GM12872 (cell line): ENCODE measurements at regions not wholly inside any gene's neighbourhood (a gene's known extent, or its start where the extent isn't known, plus 50 kb on each side); places are given as distances from the start of the nearest gene placed in this dataset.

Source experiments
- TF ChIP-seq, protein P1 (sequence below): IDR thresholded peaks from 3 replicates; pipeline ENCODE4 v1.5.1; 2011; ENCODE audit warnings: low read depth, mild to moderate bottlenecking, low read length, moderate library complexity; ENCODE audit not compliant: insufficient read depth

DNA sequence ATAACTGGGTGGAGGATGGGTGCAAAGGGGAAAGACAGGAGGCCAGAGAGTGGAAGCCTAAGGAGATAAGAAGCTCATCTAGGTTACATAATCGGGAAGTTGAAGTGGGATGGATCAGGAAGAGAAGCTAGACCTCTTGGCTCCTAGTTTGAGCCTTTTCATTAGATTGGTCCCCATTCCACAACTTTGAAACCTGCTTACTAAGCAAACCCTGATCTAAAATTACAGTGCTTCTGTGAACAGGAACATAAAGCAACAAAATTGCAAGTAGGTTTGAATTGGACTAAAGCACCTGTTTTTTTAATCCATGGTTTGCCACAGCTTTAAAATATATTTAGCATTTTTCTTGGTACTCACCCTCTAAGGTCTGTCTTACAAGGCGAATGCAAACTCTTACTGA is 80.4 kb upstream of the EED start:
- TF ChIP-seq, protein P1, sequence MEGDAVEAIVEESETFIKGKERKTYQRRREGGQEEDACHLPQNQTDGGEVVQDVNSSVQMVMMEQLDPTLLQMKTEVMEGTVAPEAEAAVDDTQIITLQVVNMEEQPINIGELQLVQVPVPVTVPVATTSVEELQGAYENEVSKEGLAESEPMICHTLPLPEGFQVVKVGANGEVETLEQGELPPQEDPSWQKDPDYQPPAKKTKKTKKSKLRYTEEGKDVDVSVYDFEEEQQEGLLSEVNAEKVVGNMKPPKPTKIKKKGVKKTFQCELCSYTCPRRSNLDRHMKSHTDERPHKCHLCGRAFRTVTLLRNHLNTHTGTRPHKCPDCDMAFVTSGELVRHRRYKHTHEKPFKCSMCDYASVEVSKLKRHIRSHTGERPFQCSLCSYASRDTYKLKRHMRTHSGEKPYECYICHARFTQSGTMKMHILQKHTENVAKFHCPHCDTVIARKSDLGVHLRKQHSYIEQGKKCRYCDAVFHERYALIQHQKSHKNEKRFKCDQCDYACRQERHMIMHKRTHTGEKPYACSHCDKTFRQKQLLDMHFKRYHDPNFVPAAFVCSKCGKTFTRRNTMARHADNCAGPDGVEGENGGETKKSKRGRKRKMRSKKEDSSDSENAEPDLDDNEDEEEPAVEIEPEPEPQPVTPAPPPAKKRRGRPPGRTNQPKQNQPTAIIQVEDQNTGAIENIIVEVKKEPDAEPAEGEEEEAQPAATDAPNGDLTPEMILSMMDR = no peak

DNA sequence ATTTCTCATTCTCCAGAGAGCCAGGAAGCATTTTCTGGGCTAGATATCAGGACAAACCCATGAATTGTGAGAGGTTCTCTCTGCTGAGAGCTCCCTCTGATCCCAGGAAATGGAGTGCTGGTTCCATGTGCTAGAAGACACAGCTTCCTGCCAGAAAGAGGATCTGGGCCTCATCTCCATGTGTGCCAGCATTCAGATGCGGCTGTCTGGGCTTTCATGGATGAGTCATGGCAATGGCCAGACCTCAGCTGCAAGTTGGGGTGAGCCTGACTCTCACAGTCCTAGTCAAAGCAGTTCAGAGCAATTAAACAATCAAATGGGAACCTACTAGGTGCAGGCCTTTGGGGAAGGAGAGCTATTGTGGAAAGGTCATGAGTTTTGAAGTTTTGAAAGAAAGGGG is 82.3 kb upstream of the EED start:
- TF ChIP-seq, protein P1 = no peak

DNA sequence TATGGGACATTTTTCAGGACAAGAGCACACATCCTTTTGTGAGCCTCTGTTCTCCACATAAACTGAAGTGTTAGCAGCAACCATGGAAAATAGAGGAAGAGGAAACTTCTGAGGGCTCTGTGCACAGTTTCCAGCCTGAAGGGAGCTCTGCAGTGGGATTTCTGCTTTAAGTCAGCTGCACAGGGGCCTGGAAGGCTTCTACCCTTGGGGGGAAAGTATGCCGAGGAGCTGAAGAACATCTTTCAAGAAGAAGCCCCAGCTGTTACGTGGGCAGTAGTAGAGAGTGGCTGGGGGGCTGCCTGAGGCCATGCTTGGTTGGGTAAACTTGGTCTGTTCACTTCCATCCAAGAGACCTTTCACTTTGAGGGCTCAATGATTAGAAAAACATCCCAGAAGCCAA is 82.7 kb upstream of the EED start:
- TF ChIP-seq, protein P1 = no peak

DNA sequence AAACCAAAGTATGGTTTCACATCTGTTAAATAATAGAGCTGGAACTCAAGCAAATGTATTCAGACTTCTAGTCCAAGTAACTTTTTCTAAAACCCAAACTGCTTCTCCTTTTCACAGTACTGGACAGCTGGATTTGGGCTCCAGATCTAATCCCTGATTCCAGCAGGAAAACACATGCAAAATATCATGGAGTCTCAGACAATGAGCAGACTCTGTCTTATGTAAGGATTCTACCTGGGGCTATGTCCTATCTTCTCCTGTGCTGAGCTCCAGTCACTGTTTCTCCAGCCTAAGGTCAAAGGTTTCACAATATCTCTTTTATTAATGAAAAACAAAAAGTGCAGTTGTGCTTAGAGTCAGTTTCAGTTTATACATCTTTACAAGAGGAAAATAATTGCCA is 83.2 kb upstream of the EED start:
- TF ChIP-seq, protein P1 = no peak

DNA sequence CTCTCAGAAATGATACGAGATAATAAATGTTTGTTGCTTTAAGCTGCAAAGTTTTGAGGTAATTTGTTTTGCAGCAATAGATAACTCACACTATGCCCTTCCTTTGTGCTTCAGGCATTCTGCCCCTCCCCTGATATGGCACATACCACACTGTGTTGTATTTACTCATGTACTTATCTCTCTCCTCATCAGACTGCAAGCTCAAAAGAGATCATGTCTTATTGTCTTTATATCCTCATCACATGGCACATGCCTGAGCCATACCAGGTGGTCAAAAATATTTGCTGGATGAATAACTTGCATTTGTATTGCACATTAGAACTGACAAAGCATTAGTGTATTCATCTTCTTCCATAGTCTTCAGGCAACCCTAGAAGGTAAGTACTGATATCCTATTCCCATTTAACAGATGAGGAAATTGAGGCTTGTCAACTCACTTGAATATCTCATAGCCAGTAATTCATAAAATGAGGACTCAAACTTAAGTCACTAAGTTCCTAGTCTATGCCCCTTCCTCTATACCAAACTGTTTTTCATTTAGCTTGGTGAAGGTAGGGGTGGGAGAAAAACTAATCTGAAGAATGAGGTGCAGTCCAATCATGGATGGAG is 83.9 kb upstream of the EED start:
- TF ChIP-seq, protein P1 = no peak

DNA sequence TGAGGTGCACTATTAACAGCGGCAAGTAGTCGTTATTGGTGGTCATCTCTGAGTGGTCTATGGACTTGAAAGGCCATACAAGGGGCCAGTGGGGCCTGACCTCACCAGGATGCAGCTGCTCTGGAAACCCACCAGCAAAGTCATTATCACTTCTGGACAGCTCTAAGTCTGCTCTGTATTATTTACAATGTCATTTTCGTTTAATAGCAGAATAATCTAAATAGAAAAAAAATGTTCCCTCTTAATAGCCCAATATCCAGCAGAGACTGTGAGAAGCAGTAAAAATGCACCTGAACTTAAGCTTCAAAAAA is 85.0 kb upstream of the EED start:
- TF ChIP-seq, protein P1 = no peak

DNA sequence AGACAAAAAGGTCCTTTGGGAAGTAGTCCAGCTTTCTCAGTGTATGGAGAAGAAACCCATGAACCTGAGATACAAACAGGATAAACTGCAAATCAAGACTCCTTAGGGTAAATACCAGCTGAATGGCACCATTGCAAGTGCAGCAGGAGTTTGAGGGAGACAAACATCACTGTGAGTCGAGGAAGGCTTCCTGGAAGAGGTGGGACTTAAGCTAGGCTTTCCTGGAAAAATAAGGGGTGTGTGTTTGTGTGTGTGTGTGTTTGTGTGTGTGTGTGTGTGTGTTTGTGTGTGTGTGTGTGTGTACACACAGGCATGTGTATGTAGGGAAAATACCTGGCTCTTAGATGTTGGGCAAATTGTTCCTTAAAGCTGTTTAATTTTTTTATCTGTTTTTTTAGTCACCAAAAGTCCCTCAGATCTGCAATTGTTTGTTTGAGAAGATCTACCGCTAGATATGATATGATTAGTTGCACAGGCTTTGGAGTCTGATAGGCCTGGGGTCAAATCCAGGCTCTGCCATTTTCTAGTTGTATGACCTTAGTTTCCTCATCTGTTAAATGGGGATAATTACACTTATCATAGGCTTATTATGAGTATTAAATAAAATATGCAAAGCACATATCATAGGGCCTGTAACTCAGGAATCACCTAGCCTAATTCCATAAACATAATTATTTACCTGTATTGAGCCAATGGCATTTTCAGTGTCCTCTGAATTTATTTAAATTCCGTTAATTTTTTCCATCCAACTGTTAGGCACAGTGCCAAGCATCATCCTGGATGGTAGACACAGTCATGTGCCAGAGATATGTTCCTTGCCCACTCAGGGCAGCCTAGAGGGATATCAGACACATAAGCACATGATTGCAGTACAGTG is 85.6 kb upstream of the EED start:
- TF ChIP-seq, protein P1 = no peak
